ENCODE measurements at regions not wholly inside any gene's neighbourhood (a gene's known extent, or its start where the extent isn't known, plus 50 kb on each side); places are given as distances from the start of the nearest gene placed in this dataset.

DNA sequence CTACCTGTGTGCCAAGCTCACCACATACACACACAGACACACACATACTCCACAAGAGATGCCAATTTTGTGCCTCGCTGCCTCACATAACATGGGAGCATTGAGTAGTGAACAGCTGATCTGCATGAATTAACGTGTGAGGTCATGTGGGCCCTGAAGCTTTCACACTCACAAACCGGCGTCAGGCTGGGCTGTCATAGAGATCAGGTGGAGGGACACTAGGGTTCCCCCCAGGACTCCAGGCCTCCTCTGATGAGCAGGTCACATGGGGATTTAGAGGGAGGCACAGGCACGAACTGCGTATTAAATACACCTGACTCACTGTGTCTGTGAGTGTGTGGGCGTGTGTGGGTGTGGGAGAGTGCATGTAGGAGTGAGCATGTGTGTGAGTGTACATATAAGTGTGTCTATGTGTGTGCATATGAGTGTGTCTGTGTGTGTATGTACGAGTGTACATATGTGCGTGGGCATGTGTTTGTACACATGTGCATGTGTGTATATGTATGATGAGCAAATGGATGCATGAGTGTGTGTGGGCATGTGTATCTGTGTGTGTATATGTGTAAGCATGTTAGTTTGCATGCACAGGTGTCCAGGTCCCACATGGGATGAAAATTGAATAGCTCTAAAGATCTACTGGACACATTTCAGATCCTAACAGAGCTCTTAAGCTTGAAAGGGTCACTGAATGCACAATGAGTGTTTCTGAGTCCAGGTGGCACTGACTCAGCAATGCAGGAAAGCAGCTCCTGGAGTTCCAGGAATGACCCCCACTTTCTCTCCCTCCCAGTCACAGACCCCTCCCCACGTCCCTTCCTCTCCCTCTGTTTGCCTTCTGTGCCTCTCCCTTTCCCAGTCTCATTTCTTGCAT lies 336.6 kb downstream of the PREX1 start:
- TF ChIP-seq, protein P1, sequence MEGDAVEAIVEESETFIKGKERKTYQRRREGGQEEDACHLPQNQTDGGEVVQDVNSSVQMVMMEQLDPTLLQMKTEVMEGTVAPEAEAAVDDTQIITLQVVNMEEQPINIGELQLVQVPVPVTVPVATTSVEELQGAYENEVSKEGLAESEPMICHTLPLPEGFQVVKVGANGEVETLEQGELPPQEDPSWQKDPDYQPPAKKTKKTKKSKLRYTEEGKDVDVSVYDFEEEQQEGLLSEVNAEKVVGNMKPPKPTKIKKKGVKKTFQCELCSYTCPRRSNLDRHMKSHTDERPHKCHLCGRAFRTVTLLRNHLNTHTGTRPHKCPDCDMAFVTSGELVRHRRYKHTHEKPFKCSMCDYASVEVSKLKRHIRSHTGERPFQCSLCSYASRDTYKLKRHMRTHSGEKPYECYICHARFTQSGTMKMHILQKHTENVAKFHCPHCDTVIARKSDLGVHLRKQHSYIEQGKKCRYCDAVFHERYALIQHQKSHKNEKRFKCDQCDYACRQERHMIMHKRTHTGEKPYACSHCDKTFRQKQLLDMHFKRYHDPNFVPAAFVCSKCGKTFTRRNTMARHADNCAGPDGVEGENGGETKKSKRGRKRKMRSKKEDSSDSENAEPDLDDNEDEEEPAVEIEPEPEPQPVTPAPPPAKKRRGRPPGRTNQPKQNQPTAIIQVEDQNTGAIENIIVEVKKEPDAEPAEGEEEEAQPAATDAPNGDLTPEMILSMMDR (IDR thresholded peaks at IDR 0.05): no peak

DNA sequence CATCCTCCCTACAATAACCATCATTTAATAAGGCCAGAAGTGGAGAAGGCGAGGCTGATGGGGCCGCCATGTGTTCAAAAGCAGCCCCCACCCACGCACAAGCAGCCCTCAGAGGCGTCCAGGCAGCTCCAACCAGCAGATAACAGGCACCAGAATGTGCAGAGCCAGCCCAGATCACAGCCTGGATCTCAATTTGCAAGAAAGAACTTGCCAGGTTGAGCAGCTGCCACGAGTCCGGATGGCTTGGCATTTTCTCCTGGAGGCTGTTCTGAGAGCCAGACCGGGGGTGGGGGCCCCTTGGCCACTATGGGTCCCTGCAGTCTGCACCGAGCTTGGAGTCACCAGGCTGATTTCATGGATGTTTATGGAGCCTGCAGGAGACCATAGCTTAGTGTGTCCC lies 338.1 kb downstream of the PREX1 start:
- TF ChIP-seq, protein P1 (IDR thresholded peaks at IDR 0.05): no peak

DNA sequence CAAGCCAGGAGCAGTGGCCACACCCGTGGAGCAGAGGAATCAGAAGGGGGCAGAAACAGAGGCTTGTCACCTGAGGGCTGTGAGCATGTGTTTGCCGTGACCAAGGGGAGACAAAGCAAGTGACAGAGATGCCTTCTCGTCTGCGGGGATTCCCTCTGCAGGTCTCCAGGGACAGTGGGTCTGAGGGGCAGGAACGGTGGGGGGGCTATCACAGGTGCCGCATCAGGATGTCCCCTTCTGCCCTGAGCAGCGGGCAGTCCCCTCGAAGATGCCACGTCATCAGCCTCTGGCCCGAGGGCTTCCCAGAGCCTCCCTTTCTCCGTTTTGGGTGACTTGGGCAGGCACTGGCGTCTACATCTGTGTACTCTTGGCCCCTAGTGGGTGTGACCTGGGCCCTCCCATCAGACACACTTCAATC lies 338.7 kb downstream of the PREX1 start:
- TF ChIP-seq, protein P1 (IDR thresholded peaks at IDR 0.05): no peak

DNA sequence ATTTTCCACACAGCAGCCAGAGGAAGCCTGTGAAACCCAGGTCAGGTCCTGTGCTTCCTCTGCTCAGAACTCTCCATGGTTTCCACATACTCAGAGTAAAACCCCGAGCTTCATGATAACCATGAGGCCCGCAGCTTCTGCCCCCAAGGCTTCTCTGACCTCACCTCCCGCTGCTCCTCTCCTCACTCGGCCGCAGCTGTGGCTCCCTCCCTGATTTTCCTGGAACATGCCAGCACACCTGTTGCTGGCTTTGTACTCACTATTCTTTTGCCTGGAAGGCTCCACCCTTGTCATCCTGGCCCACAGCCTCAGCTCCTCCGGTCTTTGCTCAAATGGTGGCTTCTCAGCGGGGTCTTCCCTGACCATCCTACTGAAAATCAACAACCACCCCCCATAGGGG lies 341.7 kb downstream of the PREX1 start:
- TF ChIP-seq, protein P1 (IDR thresholded peaks at IDR 0.05): no peak

DNA sequence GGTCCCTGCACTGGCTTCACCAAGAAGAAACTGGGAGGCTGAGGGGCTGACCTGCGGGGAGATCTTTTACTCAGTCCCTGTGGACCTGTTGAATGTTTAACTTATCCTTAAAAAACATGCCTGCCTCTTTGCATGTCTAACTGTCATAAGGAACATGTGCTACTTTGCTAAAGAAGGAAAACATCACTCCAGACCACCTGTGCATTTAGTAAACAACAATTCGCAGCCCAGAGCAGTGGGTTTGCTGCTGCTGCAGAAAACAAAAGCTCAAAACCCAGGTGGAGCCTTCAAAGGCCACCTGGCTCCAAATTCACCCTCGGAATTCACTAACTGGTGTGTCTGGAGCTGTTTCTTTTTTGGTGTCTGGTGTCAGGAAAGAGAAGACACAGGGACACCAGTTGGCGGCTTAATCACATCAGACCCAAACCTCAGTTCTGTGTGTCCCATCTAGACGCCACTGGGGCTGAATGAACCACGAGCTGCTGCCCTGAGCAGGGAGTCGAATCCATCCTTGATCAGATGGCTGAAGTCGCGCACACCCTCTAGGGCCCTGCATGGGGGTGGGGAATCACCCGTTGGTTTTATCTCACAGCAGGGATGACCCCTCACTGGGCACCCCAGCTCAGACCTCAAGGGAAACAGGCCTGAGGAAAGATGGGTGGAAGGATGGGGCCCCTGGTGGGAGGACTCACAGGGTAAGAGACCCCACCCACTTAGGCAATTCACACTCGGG lies 344.3 kb downstream of the PREX1 start:
- TF ChIP-seq, protein P1 (IDR thresholded peaks at IDR 0.05): no peak

DNA sequence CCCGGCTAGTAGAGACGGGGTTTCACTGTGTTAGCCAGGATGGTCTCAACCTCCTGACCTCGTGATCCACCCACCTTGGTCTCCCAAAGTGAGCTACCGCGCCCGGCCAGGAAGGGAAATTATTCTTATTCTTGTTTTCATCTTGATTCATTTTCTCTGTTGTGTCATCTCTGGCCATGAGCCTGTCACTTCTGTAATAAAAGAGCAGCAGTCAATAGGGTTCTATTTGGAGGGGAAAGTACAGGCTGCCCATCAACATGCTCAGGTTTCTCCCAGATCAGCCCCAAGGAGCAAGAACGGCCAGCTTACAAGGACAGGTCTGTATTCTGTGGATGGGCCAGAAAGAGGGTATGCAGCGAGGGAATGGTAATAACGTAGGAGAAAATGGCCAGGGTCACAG lies 345.0 kb downstream of the PREX1 start:
- TF ChIP-seq, protein P1 (IDR thresholded peaks at IDR 0.05): no peak

DNA sequence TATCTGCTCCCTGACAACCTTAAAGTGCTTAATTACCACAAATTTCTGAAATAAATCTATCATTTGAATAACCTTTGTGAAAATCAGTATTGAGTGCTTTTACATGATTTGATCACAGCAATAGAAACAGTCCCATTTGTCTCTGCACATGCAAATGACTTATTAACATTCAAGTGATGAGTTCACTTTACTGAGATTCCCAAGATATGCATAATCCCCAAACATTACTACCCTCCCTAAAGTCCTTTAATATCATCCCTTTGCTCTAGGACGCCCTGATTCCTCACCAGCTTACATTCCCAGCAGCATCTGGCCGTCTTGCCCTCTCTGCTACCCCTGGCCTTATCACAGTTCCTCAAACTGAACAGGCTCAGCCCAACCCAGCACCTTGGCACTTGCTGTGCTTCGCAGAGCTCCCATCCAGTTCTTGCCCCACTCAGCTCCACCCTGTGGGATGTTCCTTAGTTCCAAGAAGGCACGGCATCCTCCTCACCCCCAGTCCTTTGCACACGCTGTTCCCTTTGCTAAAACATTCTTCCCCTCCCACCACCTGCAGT lies 347.5 kb downstream of the PREX1 start:
- TF ChIP-seq, protein P1 (IDR thresholded peaks at IDR 0.05): no peak
